Parathyroid adenoma (tissue), 2 donors: ENCODE measurements at regions not wholly inside any gene's neighbourhood (a gene's known extent, or its start where the extent isn't known, plus 50 kb on each side); places are given as distances from the start of the nearest gene placed in this dataset.

ENCODE experiments used
- H2AFZ ChIP-seq: fragments of 300-600 bp; sonication (generic); one replicate; pipeline ENCODE4 v1.7.0; 2017; ENCODE audit warnings: antibody characterized with exemption, mild to moderate bottlenecking
- H3K27ac ChIP-seq: fragments of 300-600 bp; sonication (generic); one replicate; pipeline ENCODE4 v1.7.0; 2017
- H3K27me3 ChIP-seq: fragments of 300-600 bp; sonication (generic); one replicate; pipeline ENCODE4 v1.7.0; 2017; ENCODE audit warnings: low read length; ENCODE audit not compliant: control insufficient read depth, insufficient read depth
- H3K36me3 ChIP-seq: fragments of 300-600 bp; sonication (generic); one replicate; pipeline ENCODE4 v1.7.0; 2017; ENCODE audit warnings: low read length; ENCODE audit not compliant: control insufficient read depth, insufficient read depth
- H3K4me1 ChIP-seq: fragments of 300-600 bp; sonication (generic); one replicate; pipeline ENCODE4 v1.7.0; 2017; ENCODE audit warnings: control low read depth
- H3K4me2 ChIP-seq: fragments of 300-600 bp; sonication (generic); one replicate; pipeline ENCODE4 v1.7.0; 2017; ENCODE audit warnings: low read length
- H3K4me3 ChIP-seq: fragments of 300-600 bp; sonication (generic); one replicate; pipeline ENCODE4 v1.7.0; 2017; ENCODE audit warnings: low read depth, low read length
- H3K79me2 ChIP-seq: fragments of 300-600 bp; sonication (generic); one replicate; pipeline ENCODE4 v1.7.0; 2017; ENCODE audit warnings: control low read depth
- H3K9ac ChIP-seq: fragments of 300-600 bp; sonication (generic); one replicate; pipeline ENCODE4 v1.7.0; 2017; ENCODE audit warnings: mild to moderate bottlenecking
- H3K9me3 ChIP-seq: fragments of 300-600 bp; sonication (generic); one replicate; pipeline ENCODE4 v1.7.0; 2017; ENCODE audit warnings: low read length; ENCODE audit not compliant: control insufficient read depth
- TF ChIP-seq, protein P1 (sequence below): fragments of 300-600 bp; sonication (generic); IDR thresholded peaks from one replicate; pipeline ENCODE4 v1.7.0; 2017; ENCODE audit warnings: antibody characterized with exemption, mild to moderate bottlenecking
- donor health status: primary hyperparathyroidism.

DNA sequence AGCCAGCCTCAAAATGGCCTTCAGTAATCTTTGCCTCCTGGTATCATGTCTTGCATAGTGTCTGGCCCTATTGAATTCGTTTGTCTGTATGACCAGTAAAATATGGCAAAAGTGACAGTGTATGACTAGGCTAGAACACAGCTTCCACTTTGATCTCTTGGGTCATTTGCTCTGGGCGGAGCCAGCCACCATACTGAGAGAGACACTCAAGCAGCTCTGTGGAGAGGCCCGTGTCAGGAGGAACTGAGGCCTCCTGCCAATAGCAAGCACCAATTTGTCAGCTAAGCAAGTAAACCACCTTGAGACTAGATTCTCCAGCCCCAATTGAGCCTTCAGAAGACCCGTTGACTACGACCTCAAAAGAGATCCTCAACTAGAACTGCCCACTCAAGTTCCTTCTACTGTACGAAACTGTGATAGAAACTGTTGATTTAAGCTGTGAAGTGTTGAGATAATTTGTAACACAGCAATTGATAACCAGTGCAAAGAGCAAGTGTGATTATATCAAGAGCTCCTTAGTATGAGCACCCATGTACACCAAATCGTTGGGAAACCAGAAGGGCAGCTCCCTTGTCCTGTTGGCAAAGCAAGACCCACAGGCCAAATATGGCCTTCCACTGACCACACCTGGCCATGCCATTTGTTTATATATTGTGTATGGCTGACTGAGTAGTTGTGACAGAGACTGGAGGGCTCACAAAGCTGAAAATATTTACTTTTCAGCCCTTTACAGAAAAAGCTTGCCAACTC is 52.7 kb upstream of the SERBP1 start:
- TF ChIP-seq, protein P1, sequence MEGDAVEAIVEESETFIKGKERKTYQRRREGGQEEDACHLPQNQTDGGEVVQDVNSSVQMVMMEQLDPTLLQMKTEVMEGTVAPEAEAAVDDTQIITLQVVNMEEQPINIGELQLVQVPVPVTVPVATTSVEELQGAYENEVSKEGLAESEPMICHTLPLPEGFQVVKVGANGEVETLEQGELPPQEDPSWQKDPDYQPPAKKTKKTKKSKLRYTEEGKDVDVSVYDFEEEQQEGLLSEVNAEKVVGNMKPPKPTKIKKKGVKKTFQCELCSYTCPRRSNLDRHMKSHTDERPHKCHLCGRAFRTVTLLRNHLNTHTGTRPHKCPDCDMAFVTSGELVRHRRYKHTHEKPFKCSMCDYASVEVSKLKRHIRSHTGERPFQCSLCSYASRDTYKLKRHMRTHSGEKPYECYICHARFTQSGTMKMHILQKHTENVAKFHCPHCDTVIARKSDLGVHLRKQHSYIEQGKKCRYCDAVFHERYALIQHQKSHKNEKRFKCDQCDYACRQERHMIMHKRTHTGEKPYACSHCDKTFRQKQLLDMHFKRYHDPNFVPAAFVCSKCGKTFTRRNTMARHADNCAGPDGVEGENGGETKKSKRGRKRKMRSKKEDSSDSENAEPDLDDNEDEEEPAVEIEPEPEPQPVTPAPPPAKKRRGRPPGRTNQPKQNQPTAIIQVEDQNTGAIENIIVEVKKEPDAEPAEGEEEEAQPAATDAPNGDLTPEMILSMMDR: no peak

DNA sequence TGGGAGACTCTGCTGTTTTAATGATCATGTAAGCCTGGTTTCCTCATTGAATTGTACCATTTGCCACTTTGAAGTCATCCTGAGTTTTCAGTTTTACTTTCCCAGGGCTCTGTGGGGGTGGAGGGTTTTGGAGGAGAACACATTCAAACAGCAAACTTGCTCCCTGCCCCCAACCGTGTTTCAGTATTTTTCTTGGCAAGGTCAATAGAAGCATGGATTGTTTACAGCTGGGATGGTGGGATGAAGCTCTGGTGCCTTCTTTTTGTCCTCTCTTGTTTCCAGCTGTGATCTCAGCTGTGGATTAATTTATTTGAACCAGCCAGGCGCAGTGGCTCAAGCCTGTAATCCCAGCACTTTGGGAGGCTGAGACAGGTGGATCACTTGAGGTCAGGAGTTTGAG is 54.3 kb upstream of the SERBP1 start:
- H3K9ac ChIP-seq: no peak overlapping the region
- no peaks in the 10 kb centered on the region for H3K27me3 ChIP-seq
- no peaks in the 10 kb centered on the region for H3K9me3 ChIP-seq
- peaks cover 4% of the 10 kb centered on the region for H3K4me1 ChIP-seq
- H3K4me2 ChIP-seq: no peak overlapping the region
- H3K4me3 ChIP-seq: no peak overlapping the region
- no peaks in the 10 kb centered on the region for H3K79me2 ChIP-seq
- TF ChIP-seq, protein P1: no peak
- H3K27ac ChIP-seq: no peak overlapping the region
- no peaks in the 10 kb centered on the region for H3K36me3 ChIP-seq
- H2AFZ ChIP-seq: peak overlapping the region; percentile 17

More for the DNA sequence above, 52.7 kb upstream of the SERBP1 start:
- no peak overlapping the region for H3K9ac ChIP-seq
- no peak overlapping the region for H2AFZ ChIP-seq
- no peak overlapping the region for H3K27ac ChIP-seq
- H3K36me3 ChIP-seq: no peaks in the 10 kb centered on the region
- H3K27me3 ChIP-seq: no peaks in the 10 kb centered on the region
- H3K4me3 ChIP-seq: no peak overlapping the region
- no peaks in the 10 kb centered on the region for H3K79me2 ChIP-seq
- H3K4me2 ChIP-seq: no peak overlapping the region
- no peaks in the 10 kb centered on the region for H3K9me3 ChIP-seq
- H3K4me1 ChIP-seq: peaks cover 4% of the 10 kb centered on the region

DNA sequence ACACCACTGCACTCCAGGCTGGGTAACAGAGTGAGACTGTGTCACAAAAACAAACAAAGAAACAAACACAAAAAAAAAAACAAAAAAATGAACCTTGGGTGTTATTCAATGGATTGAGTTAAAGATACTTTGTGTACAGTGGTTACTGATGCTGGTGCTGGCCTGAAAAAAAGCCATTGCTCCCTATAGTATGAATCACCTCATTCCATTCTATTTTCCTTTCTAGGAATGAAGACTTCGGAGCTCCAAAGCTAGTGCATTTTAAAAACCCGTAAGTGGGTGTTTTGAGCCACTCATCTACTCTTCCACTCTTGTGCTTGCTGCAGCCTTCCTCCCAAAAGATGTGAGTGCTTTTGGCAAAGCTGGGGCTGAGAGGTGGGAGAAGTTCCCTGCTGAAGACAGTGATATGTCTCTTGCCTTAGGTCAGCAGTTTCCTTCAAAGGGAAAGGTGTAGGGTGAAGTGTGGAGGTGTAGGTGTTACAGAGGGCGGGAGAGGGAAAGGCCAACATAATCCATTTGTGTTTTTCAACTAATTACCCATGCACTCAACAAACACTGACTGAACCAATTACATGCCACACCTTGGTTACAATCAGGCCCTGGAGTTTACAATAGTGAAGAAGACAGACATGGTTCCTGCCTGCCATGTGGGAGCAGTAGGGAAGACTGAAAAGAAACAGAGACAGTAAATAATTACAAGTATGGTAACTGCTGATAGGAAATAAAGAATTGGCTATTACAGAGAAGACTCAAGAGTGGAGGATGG is 55.0 kb upstream of the SERBP1 start:
- Histone ChIP-seq H3K36me3 (no peaks in the 10 kb centered on the region), H3K4me1 (peaks cover 4% of the 10 kb centered on the region), H3K27ac (peak overlapping the region; percentile 33), H3K79me2 (no peaks in the 10 kb centered on the region), H3K4me2 (no peak overlapping the region), H3K9me3 (no peaks in the 10 kb centered on the region), H3K27me3 (no peaks in the 10 kb centered on the region), H2AFZ (peak overlapping the region; percentile 13), H3K4me3 (no peak overlapping the region), H3K9ac (no peak overlapping the region)
- TF ChIP-seq, protein P1: no peak

DNA sequence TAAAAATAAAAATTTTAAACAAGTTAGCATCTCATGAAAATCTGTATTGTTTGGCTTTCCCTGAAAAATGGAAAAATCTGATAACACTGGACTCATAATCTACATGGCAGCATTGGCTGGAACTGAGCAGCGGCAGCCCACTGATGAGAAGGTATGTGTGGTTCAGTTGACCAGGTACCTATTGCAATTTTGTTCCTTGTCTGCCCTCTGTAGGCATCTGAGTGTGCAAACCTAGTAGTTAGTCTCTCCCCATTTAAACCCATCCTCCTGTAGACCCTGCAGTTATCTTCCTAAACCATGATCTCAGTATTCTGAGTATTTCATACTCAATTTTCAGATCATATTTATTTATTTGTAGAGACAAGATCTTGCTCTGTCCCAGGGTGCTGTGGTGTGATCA is 59.4 kb upstream of the SERBP1 start:
- no peaks in the 10 kb centered on the region for H3K36me3 ChIP-seq
- H3K9ac ChIP-seq: no peak overlapping the region
- no peaks in the 10 kb centered on the region for H3K27me3 ChIP-seq
- TF ChIP-seq, protein P1: peak; percentile 54
- no peak overlapping the region for H2AFZ ChIP-seq
- H3K4me2 ChIP-seq: no peak overlapping the region
- H3K79me2 ChIP-seq: no peaks in the 10 kb centered on the region
- peaks cover 2% of the 10 kb centered on the region for H3K4me1 ChIP-seq
- no peak overlapping the region for H3K27ac ChIP-seq
- H3K4me3 ChIP-seq: no peak overlapping the region
- H3K9me3 ChIP-seq: no peaks in the 10 kb centered on the region
